ENCODE measurements at regions not wholly inside any gene's neighbourhood (a gene's known extent, or its start where the extent isn't known, plus 50 kb on each side); places are given as distances from the start of the nearest gene placed in this dataset.

- TF ChIP-seq FOXS1 (CRISPR knock-in tag; IDR thresholded peaks at IDR 0.05), result no peak
- no peak for TF ChIP-seq HES2 (IDR thresholded peaks at IDR 0.05)
- TF ChIP-seq CTCF (IDR thresholded peaks at IDR 0.05), result no peak
- no peak for TF ChIP-seq BHLHE40 (IDR thresholded peaks at IDR 0.05; ENCODE audit: low read depth, low read length)
- no peak for TF ChIP-seq HDAC2 (IDR thresholded peaks at IDR 0.05)
- no peak for TF ChIP-seq ESRRA (IDR thresholded peaks at IDR 0.05; ENCODE audit: borderline replicate concordance, low read length)
These were observed 134.0 kb upstream of the MAP9 start for GRCh38 chr4:155510771-155511170.

All from A549 (cell line).